GM06990 (cell line): ENCODE measurements at regions not wholly inside any gene's neighbourhood (a gene's known extent, or its start where the extent isn't known, plus 50 kb on each side); places are given as distances from the start of the nearest gene placed in this dataset.

Experiments
- DNase-seq: peaks from one replicate; pipeline ENCODE4 v3.0.0-alpha.2; 2011; ENCODE audit not compliant: insufficient read length; ENCODE audit errors: extremely low read depth
- H3K27me3 ChIP-seq: replicated peaks from 2 replicates; pipeline ENCODE4 v1.6.0; 2011; ENCODE audit warnings: low read length; ENCODE audit not compliant: control insufficient read depth, insufficient read depth
- H3K36me3 ChIP-seq: 2 replicates; pipeline ENCODE4 v1.5.1; 2011; ENCODE audit warnings: low read length; ENCODE audit not compliant: control insufficient read depth, insufficient read depth
- H3K4me3 ChIP-seq: replicated peaks from 2 replicates; pipeline ENCODE4 v1.5.1; 2011; ENCODE audit warnings: low read depth, mild to moderate bottlenecking, control low read depth, low read length
- TF ChIP-seq, protein P1 (sequence below): IDR thresholded peaks from 2 replicates; pipeline ENCODE4 v1.5.1; 2011; ENCODE audit warnings: low read length, control low read depth, mild to moderate bottlenecking, inconsistent platforms; ENCODE audit not compliant: insufficient read depth, poor library complexity, severe bottlenecking

DNA sequence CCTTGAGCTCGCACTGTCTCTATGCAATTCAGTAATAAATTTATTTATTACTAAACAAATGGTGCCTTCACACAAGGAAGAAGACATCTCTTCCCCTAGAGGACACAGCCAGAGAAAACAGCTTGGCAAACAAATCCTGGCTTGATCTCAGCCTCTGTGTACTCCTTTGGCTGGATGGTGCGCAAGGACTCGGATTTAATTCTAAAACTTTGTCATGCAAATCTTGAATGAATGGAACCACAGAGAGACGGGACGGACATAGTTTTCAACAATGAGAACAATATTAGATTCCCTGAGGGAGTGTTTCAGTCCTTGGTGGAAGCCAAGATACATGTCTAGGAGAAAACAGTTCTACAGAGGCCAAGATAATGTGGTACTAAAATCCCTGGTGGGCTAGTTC, 349.5 kb downstream of the NPIPA8 start:
- DNase-seq, result no peak
- H3K36me3 ChIP-seq, result no peaks in the 10 kb centered on the region
- TF ChIP-seq, protein P1, sequence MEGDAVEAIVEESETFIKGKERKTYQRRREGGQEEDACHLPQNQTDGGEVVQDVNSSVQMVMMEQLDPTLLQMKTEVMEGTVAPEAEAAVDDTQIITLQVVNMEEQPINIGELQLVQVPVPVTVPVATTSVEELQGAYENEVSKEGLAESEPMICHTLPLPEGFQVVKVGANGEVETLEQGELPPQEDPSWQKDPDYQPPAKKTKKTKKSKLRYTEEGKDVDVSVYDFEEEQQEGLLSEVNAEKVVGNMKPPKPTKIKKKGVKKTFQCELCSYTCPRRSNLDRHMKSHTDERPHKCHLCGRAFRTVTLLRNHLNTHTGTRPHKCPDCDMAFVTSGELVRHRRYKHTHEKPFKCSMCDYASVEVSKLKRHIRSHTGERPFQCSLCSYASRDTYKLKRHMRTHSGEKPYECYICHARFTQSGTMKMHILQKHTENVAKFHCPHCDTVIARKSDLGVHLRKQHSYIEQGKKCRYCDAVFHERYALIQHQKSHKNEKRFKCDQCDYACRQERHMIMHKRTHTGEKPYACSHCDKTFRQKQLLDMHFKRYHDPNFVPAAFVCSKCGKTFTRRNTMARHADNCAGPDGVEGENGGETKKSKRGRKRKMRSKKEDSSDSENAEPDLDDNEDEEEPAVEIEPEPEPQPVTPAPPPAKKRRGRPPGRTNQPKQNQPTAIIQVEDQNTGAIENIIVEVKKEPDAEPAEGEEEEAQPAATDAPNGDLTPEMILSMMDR, result no peak
- H3K4me3 ChIP-seq, result no peak overlapping the region
- no peaks in the 10 kb centered on the region for H3K27me3 ChIP-seq

DNA sequence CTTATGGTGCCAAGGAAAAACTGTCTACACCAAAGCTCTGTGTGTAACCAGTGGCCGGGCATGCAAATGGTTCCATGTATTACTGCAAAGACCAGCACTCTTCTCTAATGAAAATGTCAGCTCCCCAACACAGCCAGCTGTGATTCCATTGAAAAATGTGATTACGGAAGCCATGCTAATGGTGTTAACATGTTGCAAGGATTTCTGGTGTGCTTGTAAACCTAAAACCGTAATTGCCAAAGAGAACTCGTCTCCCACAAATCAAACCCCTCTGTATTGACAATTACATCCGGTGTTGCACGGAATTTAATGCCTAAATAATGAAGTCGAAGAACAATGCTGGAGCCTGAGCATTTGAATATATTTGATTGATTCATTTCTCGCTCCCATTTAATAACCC, 351.7 kb downstream of the NPIPA8 start:
- Histone ChIP-seq H3K4me3 (no peak overlapping the region), H3K36me3 (no peaks in the 10 kb centered on the region), H3K27me3 (no peaks in the 10 kb centered on the region)
- TF ChIP-seq, protein P1, result no peak
- no peak for DNase-seq

GRCh38 chr16:17983847-17984639, 352.5 kb downstream of the NPIPA8 start:
- TF ChIP-seq, protein P1, result no peak
- no peak for DNase-seq
- H3K36me3 ChIP-seq, result no peaks in the 10 kb centered on the region
- H3K4me3 ChIP-seq, result no peak overlapping the region
- no peaks in the 10 kb centered on the region for H3K27me3 ChIP-seq

DNA sequence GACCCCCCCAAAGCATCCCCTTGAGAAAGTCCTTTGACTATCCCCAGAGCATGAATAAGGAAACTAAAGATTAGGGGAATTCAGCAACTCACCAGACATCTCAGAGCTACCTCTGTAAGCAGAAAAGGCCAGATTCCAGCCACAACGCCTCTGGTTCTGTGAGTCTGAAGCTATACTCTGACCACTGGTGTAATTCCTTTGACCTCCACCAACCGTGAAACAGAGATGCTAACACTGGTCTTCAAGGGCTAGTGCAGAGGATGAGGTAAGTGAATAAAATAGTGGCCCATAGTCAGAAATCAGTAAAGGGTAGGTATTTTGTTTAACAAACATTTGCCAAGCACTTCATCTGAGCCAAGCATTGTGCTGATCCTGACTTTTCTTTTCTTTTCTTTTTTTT, 353.4 kb downstream of the NPIPA8 start:
- TF ChIP-seq, protein P1, result no peak
- Histone ChIP-seq H3K27me3 (no peaks in the 10 kb centered on the region), H3K4me3 (no peak overlapping the region), H3K36me3 (no peaks in the 10 kb centered on the region)
- DNase-seq, result no peak

GRCh38 chr16:17977260-17977659, 359.3 kb downstream of the NPIPA8 start:
- Histone ChIP-seq H3K27me3 (no peaks in the 10 kb centered on the region), H3K4me3 (no peak overlapping the region), H3K36me3 (no peaks in the 10 kb centered on the region)
- DNase-seq, result no peak
- TF ChIP-seq, protein P1, result no peak
